Adrenal gland (tissue), 9 donors: ENCODE measurements at regions not wholly inside any gene's neighbourhood (a gene's known extent, or its start where the extent isn't known, plus 50 kb on each side); places are given as distances from the start of the nearest gene placed in this dataset.

Experiments used
- DNase-seq, 7 donors: peaks; one replicate each; pipeline ENCODE4 v3.0.0-alpha.2; 2019 to 2020
- H3K27ac ChIP-seq, 5 donors: fragments of 200-600 bp; sonication (generic) in 4 of 5; 1 replicate in 3 of 5; 2 replicates in 2 of 5; pipeline versions ENCODE4 v1.5.1 to v1.8.0; 2016 to 2020; ENCODE audit warnings: mild to moderate bottlenecking in 1 of 5
- H3K27me3 ChIP-seq: fragments of 200-600 bp; 2 replicates; pipeline ENCODE4 v1.8.0; 2021
- H3K36me3 ChIP-seq, 2 donors: fragments of 200-600 bp; replicated peaks in 1 of 2; 1 replicate in 1 of 2; 2 replicates in 1 of 2; pipeline versions ENCODE4 v1.5.1 to v1.8.0; 2018 to 2022
- H3K4me1 ChIP-seq, 2 donors: fragments of 200-600 bp; replicated peaks in 1 of 2; 1 replicate in 1 of 2; 2 replicates in 1 of 2; pipeline versions ENCODE4 v1.5.1 to v1.8.0; 2018 to 2021
- H3K4me3 ChIP-seq, 4 donors: fragments of 200-600 bp; sonication (generic) in 3 of 4; one replicate each; pipeline ENCODE4 v1.5.1; 2016 to 2018
- H3K9me3 ChIP-seq, 3 donors: fragments of 200-600 bp; sonication (generic) in 1 of 3; replicated peaks in 1 of 3; 1 replicate in 2 of 3; 2 replicates in 1 of 3; pipeline versions ENCODE4 v1.5.1 to v1.8.0; 2016 to 2021
- POLR2A ChIP-seq, 2 donors: fragments of 450-650 bp; IDR thresholded peaks; one replicate each; pipeline ENCODE4 v1.6.1; 2017; ENCODE audit warnings: antibody characterized with exemption in 2 of 2, mild to moderate bottlenecking in 2 of 2, moderate library complexity in 1 of 2
- WGBS, 4 donors: extraction: QIAGEN DNeasy Blood & Tissue Kit in 2 of 4; methylation state at CpG; one replicate each; pipeline versions ENCODE4 v1.1.5 to v1.1.7; 2013 to 2017; 5-methylcytosine and 5-hydroxymethylcytosine counted together
- intact Hi-C, 2 donors: fragments of 100-400 bp; cut with DNase I; formaldehyde crosslinking; loops; one replicate each; pipeline versions ENCODE4 v1.14.1 to v1.15.0; 2022 to 2023
- TF ChIP-seq, protein P1 (sequence below), 6 experiments: fragments of 450-650 bp in 4 of 6; fragments of 200-600 bp in 2 of 6; sonication (generic) in 1 of 6; IDR thresholded peaks; 1 replicate in 5 of 6; 2 replicates in 1 of 6; pipeline versions ENCODE4 v1.5.1 to v1.8.0; 2016 to 2021; ENCODE audit warnings: antibody characterized with exemption in 6 of 6, mild to moderate bottlenecking in 2 of 6, moderate library complexity in 1 of 6
- donor health status: healthy with polysubstance abuse.
- donor health status: Bipolar disorder and iron deficiency.
- donor health status: DM: yes; HTN: yes; CAD: no.
- donor health status: DM: no; HTN: no; CAD: no.
- donor health status: DM: no; HTN: no; CAD: no.

DNA sequence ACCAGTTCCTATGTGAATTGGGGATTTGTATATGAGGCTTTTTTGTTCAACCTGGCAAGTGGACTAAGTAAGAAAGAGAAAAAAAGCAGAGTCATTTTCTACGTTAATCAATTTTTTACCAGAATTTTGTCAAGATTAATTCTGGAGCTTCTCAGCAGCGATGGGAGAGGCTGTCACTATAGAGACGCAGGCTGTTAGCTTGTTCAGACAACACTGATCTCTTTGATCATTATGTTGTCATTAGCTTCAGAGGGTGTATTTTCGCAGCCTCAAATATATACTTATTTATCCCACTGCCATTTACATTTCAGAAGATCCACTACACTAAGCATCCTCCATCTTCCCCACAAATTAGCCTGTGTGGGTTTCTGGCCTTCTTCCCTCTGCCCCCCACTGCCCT, 196.7 kb upstream of the PFKP start:
- Histone ChIP-seq H3K36me3 (no peaks in the 10 kb centered on the region), H3K27me3 (peaks cover 7% of the 10 kb centered on the region), H3K4me1 (no peaks in the 10 kb centered on the region), H3K27ac (no peak overlapping the region), H3K4me3 (no peak overlapping the region), H3K9me3 (no peaks in the 10 kb centered on the region)
- intact Hi-C loops = no loop called here
- no peak for DNase-seq
- TF ChIP-seq POLR2A (IDR thresholded peaks at IDR 0.05) = no peak
- TF ChIP-seq, protein P1, sequence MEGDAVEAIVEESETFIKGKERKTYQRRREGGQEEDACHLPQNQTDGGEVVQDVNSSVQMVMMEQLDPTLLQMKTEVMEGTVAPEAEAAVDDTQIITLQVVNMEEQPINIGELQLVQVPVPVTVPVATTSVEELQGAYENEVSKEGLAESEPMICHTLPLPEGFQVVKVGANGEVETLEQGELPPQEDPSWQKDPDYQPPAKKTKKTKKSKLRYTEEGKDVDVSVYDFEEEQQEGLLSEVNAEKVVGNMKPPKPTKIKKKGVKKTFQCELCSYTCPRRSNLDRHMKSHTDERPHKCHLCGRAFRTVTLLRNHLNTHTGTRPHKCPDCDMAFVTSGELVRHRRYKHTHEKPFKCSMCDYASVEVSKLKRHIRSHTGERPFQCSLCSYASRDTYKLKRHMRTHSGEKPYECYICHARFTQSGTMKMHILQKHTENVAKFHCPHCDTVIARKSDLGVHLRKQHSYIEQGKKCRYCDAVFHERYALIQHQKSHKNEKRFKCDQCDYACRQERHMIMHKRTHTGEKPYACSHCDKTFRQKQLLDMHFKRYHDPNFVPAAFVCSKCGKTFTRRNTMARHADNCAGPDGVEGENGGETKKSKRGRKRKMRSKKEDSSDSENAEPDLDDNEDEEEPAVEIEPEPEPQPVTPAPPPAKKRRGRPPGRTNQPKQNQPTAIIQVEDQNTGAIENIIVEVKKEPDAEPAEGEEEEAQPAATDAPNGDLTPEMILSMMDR (IDR thresholded peaks at IDR 0.05) = no peak
- WGBS, 4 donors = 60 to 81% (median 71%) methylated on average over 4 of the region's 4 CpGs

DNA sequence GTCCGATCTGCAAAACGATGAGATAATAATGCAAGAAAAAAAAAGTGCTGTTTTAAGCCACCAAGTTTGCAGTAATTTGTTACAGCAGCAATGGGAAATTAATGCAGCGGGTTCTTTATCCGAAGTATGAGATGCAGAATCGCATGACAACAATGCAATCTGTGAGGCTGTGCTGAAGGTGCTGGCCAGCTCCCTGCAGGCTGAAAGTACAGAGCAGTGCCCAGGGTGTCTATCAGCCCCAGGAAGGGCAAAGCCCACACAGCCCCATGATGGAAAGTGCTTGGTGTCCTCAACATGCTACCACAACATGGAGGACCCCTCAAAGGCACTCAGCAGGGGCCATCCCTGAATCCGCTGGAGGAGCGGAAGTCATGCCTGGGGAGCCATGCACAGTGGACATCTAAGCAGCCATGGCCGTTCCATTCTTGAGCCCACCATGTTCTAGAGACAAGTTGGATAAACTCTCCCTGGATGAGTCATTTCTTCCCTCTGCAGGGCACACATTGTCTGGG, 199.5 kb upstream of the PFKP start:
- Histone ChIP-seq H3K27me3 (peaks cover 7% of the 10 kb centered on the region), H3K9me3 (no peaks in the 10 kb centered on the region)
- intact Hi-C loops = no loop called here

GRCh38 chr10:2866569-2866968, 200.8 kb upstream of the PFKP start:
- Histone ChIP-seq H3K4me3 (no peak overlapping the region), H3K9me3 (no peaks in the 10 kb centered on the region), H3K4me1 (no peaks in the 10 kb centered on the region), H3K27me3 (peaks cover 7% of the 10 kb centered on the region), H3K27ac (no peak overlapping the region), H3K36me3 (no peaks in the 10 kb centered on the region)
- DNase-seq = no peak
- TF ChIP-seq, protein P1 (IDR thresholded peaks at IDR 0.05) = no peak
- TF ChIP-seq POLR2A (IDR thresholded peaks at IDR 0.05) = no peak
- intact Hi-C loops = no loop called here
- 46 to 70% (median 57%) methylated on average over 2 to 5 of the region's 5 CpGs for WGBS, 4 donors

More for the DNA sequence above, 199.5 kb upstream of the PFKP start:
- H3K27ac ChIP-seq = no peak overlapping the region
- H3K4me1 ChIP-seq = no peaks in the 10 kb centered on the region
- DNase-seq = no peak
- TF ChIP-seq, protein P1 (IDR thresholded peaks at IDR 0.05) = no peak
- no peak for TF ChIP-seq POLR2A (IDR thresholded peaks at IDR 0.05)
- 79 to 87% (median 81%) methylated on average over 5 to 8 of the region's 8 CpGs for WGBS, 4 donors
- no peak overlapping the region for H3K4me3 ChIP-seq
- no peaks in the 10 kb centered on the region for H3K36me3 ChIP-seq

DNA sequence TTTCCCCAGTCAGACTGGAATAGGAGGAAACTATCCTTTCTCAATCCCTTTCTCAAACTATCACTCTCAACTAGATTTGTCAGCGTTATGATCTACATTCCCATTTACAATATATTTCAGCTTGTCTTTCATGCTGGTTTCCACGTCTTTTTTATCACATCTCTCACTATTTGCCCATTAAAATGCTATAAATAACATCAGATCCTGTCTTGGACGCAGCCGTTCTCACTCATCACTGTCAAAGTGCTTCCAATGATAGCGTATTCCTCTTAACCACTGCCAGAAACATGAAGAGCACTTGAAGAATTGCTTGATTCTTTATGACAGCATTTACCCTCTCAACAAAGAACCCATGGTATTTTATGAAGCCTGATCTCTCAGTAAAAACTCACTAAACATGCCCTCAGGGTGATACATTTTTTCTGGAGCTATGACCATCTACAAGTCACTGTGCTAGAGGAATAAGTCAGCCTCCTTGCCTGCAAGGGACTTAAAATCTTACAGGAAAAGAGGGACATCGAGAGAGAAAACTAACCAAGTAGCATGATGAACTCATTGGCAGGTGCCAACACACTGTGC, 205.6 kb upstream of the PFKP start:
- no peak for TF ChIP-seq POLR2A (IDR thresholded peaks at IDR 0.05)
- TF ChIP-seq, protein P1 (IDR thresholded peaks at IDR 0.05) = no peak
- Histone ChIP-seq H3K27me3 (no peaks in the 10 kb centered on the region), H3K4me1 (no peaks in the 10 kb centered on the region), H3K36me3 (no peaks in the 10 kb centered on the region), H3K27ac (no peak overlapping the region), H3K4me3 (no peak overlapping the region), H3K9me3 (peaks cover 0 to 7% (median 0%) of the 10 kb centered on the region in 3 donors)
- 48 to 50% (median 49%) methylated on average over 6 of the region's 6 CpGs for WGBS, 4 donors
- no peak for DNase-seq
- intact Hi-C loops = no loop called here
